Breast epithelium (tissue), 4 donors: ENCODE measurements at regions not wholly inside any gene's neighbourhood (a gene's known extent, or its start where the extent isn't known, plus 50 kb on each side); places are given as distances from the start of the nearest gene placed in this dataset.

Experiments used
- DNase-seq, 2 donors: peaks; one replicate each; pipeline ENCODE4 v3.0.0-alpha.2; 2019; ENCODE audit warnings: low spot score in 2 of 2
- H3K27ac ChIP-seq, 2 donors: fragments of 200-600 bp; sonication (generic) in 1 of 2; one replicate each; pipeline ENCODE4 v1.5.1; 2016 to 2019; ENCODE audit warnings: mild to moderate bottlenecking in 1 of 2
- H3K27me3 ChIP-seq, 2 donors: fragments of 200-600 bp; sonication (generic) in 1 of 2; one replicate each; pipeline versions ENCODE4 v1.5.1 to v1.6.0; 2017 to 2019; ENCODE audit warnings: control low read depth in 1 of 2, mild to moderate bottlenecking in 1 of 2
- H3K36me3 ChIP-seq: fragments of 200-600 bp; one replicate; pipeline ENCODE4 v1.5.1; 2019
- H3K4me1 ChIP-seq, 2 donors: fragments of 200-600 bp; sonication (generic); one replicate each; pipeline ENCODE4 v1.5.1; 2016 to 2019; ENCODE audit warnings: control low read depth in 1 of 2
- H3K4me3 ChIP-seq, 3 donors: fragments of 200-600 bp; sonication (generic); 1 replicate in 2 of 3; 2 replicates in 1 of 3; pipeline ENCODE4 v1.5.1; 2016 to 2019; ENCODE audit warnings: mild to moderate bottlenecking in 3 of 3, moderate library complexity in 2 of 3
- H3K9me3 ChIP-seq, 2 donors: fragments of 200-600 bp; sonication (generic) in 1 of 2; one replicate each; pipeline ENCODE4 v1.5.1; 2016 to 2019; ENCODE audit warnings: control low read depth in 1 of 2
- CTCF ChIP-seq, 3 donors: fragments of 450-650 bp; IDR thresholded peaks; one replicate each; pipeline ENCODE4 v1.5.1; 2016 to 2017; ENCODE audit warnings: antibody characterized with exemption in 3 of 3, mild to moderate bottlenecking in 3 of 3, moderate library complexity in 3 of 3
- POLR2A ChIP-seq: fragments of 450-650 bp; IDR thresholded peaks from one replicate; pipeline ENCODE4 v1.6.1; 2016; ENCODE audit warnings: antibody characterized with exemption, mild to moderate bottlenecking, moderate library complexity
- POLR2AphosphoS5 ChIP-seq, 3 donors: sonication (generic); formaldehyde crosslinking; IDR thresholded peaks; one replicate each; pipeline ENCODE4 v1.6.1; 2017; ENCODE audit warnings: antibody characterized with exemption in 3 of 3
- intact Hi-C: fragments of 100-400 bp; cut with DNase I; formaldehyde crosslinking; loops from one replicate; pipeline ENCODE4 v1.15.1; 2023; ENCODE audit warnings: low total_unique reads

- Histone ChIP-seq H3K27ac (no peak overlapping the region), H3K4me3 (no peak overlapping the region), H3K27me3 (no peaks in the 10 kb centered on the region), H3K4me1 (no peaks in the 10 kb centered on the region), H3K9me3 (no peaks in the 10 kb centered on the region), H3K36me3 (no peaks in the 10 kb centered on the region)
- no peak for TF ChIP-seq CTCF (IDR thresholded peaks at IDR 0.05)
- TF ChIP-seq POLR2AphosphoS5 (IDR thresholded peaks at IDR 0.05): no peak
- TF ChIP-seq POLR2A: no peak
- intact Hi-C loops: no loop called here
- no peak for DNase-seq
Measured at GRCh38 chr14:62313212-62313611, 551.0 kb downstream of the SNAPC1 start.

- H3K4me1 ChIP-seq: no peaks in the 10 kb centered on the region
- no peaks in the 10 kb centered on the region for H3K27me3 ChIP-seq
- TF ChIP-seq CTCF (IDR thresholded peaks at IDR 0.05) (no peak), POLR2AphosphoS5 (IDR thresholded peaks at IDR 0.05) (no peak), POLR2A (no peak)
- no peak overlapping the region for H3K27ac ChIP-seq
- no peak for DNase-seq
- no peaks in the 10 kb centered on the region for H3K9me3 ChIP-seq
- no peak overlapping the region for H3K4me3 ChIP-seq
- H3K36me3 ChIP-seq: no peaks in the 10 kb centered on the region
- intact Hi-C loops: no loop called here
Measured at GRCh38 chr14:62314221-62314620, 552.0 kb downstream of the SNAPC1 start.

GRCh38 chr14:62314871-62315270 is 552.7 kb downstream of the SNAPC1 start:
- Histone ChIP-seq H3K4me3 (no peak overlapping the region), H3K27me3 (no peaks in the 10 kb centered on the region), H3K9me3 (no peaks in the 10 kb centered on the region), H3K4me1 (no peaks in the 10 kb centered on the region), H3K36me3 (no peaks in the 10 kb centered on the region), H3K27ac (no peak overlapping the region)
- TF ChIP-seq POLR2AphosphoS5 (IDR thresholded peaks at IDR 0.05) (no peak), POLR2A (no peak), CTCF (IDR thresholded peaks at IDR 0.05) (no peak)
- intact Hi-C loops: no loop called here
- no peak for DNase-seq

GRCh38 chr14:62315631-62316030 is 553.4 kb downstream of the SNAPC1 start:
- H3K9me3 ChIP-seq: no peaks in the 10 kb centered on the region
- DNase-seq: no peak
- no peak overlapping the region for H3K4me3 ChIP-seq
- intact Hi-C loops: no loop called here
- H3K27me3 ChIP-seq: no peaks in the 10 kb centered on the region
- H3K4me1 ChIP-seq: no peaks in the 10 kb centered on the region
- no peak overlapping the region for H3K27ac ChIP-seq
- no peaks in the 10 kb centered on the region for H3K36me3 ChIP-seq
- TF ChIP-seq POLR2AphosphoS5 (IDR thresholded peaks at IDR 0.05): no peak
- no peak for TF ChIP-seq CTCF (IDR thresholded peaks at IDR 0.05)
- no peak for TF ChIP-seq POLR2A

DNA sequence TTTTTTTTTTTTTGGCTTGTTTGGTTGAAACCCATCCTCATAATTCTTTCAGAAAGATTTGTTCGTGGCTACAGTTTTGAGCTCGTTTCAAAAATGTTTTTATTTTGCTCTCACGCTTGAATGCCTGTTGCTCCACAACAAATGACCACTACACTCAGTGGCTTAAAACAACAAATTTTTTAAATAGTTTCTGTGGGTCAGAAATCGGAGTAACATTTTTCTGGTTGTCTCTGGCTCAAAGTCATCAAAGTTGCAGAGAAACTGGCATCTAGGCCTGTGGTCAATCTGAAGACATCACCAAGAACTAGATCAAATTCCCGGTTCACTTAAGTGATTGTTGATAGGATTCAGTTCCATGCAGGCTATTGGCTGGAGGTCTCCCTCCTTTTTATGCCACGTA is 560.0 kb downstream of the SNAPC1 start:
- no peak for DNase-seq
- Histone ChIP-seq H3K4me3 (no peak overlapping the region), H3K36me3 (no peaks in the 10 kb centered on the region), H3K9me3 (no peaks in the 10 kb centered on the region), H3K4me1 (no peaks in the 10 kb centered on the region), H3K27ac (no peak overlapping the region), H3K27me3 (no peaks in the 10 kb centered on the region)
- TF ChIP-seq POLR2A (no peak), CTCF (IDR thresholded peaks at IDR 0.05) (no peak), POLR2AphosphoS5 (IDR thresholded peaks at IDR 0.05) (no peak)
- intact Hi-C loops: no loop called here
